Thyroid gland (tissue), 4 donors: ENCODE measurements at regions not wholly inside any gene's neighbourhood (a gene's known extent, or its start where the extent isn't known, plus 50 kb on each side); places are given as distances from the start of the nearest gene placed in this dataset.
"Not testable (repeated sequence)": the region's sequence is repeated elsewhere in the genome, so short reads cannot be mapped to it uniquely, and the experiment has no call there.

ENCODE experiments used
- DNase-seq, 2 donors: peaks; one replicate each; pipeline ENCODE4 v3.0.0-alpha.2; 2019
- H3K27ac ChIP-seq, 3 donors: fragments of 200-600 bp; sonication (generic); 1 replicate in 2 of 3; 2 replicates in 1 of 3; pipeline ENCODE4 v1.5.1; 2016 to 2019; ENCODE audit warnings: mild to moderate bottlenecking in 1 of 3, moderate library complexity in 1 of 3
- H3K27me3 ChIP-seq: fragments of 200-600 bp; sonication (generic); one replicate; pipeline ENCODE4 v1.5.1; 2019
- H3K36me3 ChIP-seq, 2 donors: fragments of 200-600 bp; sonication (generic); one replicate each; pipeline ENCODE4 v1.5.1; 2016 to 2019
- H3K4me1 ChIP-seq, 2 donors: fragments of 200-600 bp; sonication (generic); one replicate each; pipeline ENCODE4 v1.5.1; 2017 to 2019
- H3K4me3 ChIP-seq, 3 donors: fragments of 200-600 bp; sonication (generic); replicated peaks in 1 of 3; 1 replicate in 2 of 3; 2 replicates in 1 of 3; pipeline ENCODE4 v1.5.1; 2016; ENCODE audit warnings: mild to moderate bottlenecking in 1 of 3
- H3K9me3 ChIP-seq: fragments of 200-600 bp; sonication (generic); one replicate; pipeline ENCODE4 v1.5.1; 2017
- POLR2A ChIP-seq, 2 donors: fragments of 450-650 bp; IDR thresholded peaks; one replicate each; pipeline ENCODE4 v1.6.1; 2017; ENCODE audit warnings: antibody characterized with exemption in 2 of 2, mild to moderate bottlenecking in 2 of 2, moderate library complexity in 1 of 2
- WGBS, 2 donors: methylation state at CpG; one replicate each; pipeline ENCODE4 v1.1.5; 2017; 5-methylcytosine and 5-hydroxymethylcytosine counted together
- intact Hi-C: fragments of 100-400 bp; cut with DNase I; formaldehyde crosslinking; loops from one replicate; pipeline ENCODE4 v1.15.1; 2023
- TF ChIP-seq, protein P1 (sequence below), 6 experiments: fragments of 200-600 bp in 3 of 6; fragments of 450-650 bp in 3 of 6; sonication (generic) in 3 of 6; IDR thresholded peaks; one replicate each; pipeline ENCODE4 v1.5.1; 2016 to 2019; ENCODE audit warnings: antibody characterized with exemption in 6 of 6, mild to moderate bottlenecking in 2 of 6, inconsistent platforms in 1 of 6, moderate library complexity in 1 of 6

DNA sequence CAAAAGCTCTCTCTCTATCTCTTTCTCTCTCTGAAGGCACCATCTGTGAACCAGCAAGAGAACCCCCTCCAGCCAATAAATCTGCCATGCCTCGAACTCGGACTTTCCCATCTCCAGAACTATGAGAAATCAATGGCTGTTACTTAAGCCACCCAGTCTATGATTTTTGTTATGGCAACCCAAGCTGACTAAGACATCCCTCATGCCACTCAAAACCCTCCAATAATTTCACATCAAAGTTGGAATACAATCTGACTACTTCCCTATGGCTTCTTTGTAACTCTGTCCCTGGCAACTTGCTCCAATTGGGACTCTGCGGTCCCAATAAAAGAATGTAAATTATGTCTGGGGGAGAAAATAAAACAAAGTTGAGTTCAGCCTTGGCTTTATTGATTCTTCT is 265.7 kb downstream of the SHOX start:
- H3K27ac ChIP-seq, result no peak overlapping the region
- intact Hi-C loops, result no loop called here
- H3K4me1 ChIP-seq, result no peaks in the 10 kb centered on the region
- no peaks in the 10 kb centered on the region for H3K9me3 ChIP-seq
- TF ChIP-seq, protein P1, sequence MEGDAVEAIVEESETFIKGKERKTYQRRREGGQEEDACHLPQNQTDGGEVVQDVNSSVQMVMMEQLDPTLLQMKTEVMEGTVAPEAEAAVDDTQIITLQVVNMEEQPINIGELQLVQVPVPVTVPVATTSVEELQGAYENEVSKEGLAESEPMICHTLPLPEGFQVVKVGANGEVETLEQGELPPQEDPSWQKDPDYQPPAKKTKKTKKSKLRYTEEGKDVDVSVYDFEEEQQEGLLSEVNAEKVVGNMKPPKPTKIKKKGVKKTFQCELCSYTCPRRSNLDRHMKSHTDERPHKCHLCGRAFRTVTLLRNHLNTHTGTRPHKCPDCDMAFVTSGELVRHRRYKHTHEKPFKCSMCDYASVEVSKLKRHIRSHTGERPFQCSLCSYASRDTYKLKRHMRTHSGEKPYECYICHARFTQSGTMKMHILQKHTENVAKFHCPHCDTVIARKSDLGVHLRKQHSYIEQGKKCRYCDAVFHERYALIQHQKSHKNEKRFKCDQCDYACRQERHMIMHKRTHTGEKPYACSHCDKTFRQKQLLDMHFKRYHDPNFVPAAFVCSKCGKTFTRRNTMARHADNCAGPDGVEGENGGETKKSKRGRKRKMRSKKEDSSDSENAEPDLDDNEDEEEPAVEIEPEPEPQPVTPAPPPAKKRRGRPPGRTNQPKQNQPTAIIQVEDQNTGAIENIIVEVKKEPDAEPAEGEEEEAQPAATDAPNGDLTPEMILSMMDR (IDR thresholded peaks at IDR 0.05), result no peak
- TF ChIP-seq POLR2A (IDR thresholded peaks at IDR 0.05), result no peak
- DNase-seq, result no peak
- WGBS, 2 donors, result 81 to 97% methylated on average over 3 of the region's 3 CpGs
- H3K36me3 ChIP-seq, result no peaks in the 10 kb centered on the region
- H3K27me3 ChIP-seq, result no peaks in the 10 kb centered on the region
- no peak overlapping the region for H3K4me3 ChIP-seq

DNA sequence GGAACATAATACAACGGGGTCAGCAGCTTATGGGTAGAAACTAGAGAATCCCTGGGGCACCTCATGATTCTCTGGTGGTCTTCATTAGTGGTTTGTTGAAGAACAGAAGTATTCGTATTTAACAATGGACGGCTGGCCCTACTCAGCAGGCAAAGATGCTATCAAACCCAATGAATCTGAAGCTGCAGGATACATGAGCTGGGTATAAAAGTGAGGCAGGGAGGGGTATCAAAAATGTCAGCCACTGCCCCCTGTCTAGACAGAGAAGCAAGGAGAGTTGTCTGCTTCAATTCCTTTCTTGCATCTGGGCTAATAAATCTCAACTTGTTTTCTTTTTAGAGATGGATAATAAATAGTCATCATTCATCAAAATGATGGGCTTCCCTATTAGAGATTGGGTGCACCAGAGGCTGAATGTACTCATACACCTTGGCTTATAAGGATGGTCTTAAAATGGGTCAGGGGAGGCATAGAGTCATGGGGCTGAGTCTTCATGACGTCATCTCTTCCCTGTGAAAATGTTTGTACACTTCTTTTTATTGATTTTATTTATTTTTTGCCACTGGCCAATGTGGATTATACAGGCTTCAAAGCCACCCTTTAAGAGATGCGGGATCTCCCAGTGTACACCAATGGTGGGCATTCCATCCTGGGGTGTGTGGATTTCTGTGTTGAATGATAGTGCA is 259.5 kb downstream of the SHOX start:
- Histone ChIP-seq H3K27ac (no peak overlapping the region), H3K9me3 (no peaks in the 10 kb centered on the region), H3K4me3 (no peak overlapping the region), H3K36me3 (no peaks in the 10 kb centered on the region), H3K4me1 (no peaks in the 10 kb centered on the region), H3K27me3 (no peaks in the 10 kb centered on the region)
- WGBS, 2 donors, result 86 to 88% methylated on average over 5 of the region's 5 CpGs
- no peak for DNase-seq
- no peak for TF ChIP-seq POLR2A (IDR thresholded peaks at IDR 0.05)
- TF ChIP-seq, protein P1 (IDR thresholded peaks at IDR 0.05), result no peak
- intact Hi-C loops, result no loop called here

DNA sequence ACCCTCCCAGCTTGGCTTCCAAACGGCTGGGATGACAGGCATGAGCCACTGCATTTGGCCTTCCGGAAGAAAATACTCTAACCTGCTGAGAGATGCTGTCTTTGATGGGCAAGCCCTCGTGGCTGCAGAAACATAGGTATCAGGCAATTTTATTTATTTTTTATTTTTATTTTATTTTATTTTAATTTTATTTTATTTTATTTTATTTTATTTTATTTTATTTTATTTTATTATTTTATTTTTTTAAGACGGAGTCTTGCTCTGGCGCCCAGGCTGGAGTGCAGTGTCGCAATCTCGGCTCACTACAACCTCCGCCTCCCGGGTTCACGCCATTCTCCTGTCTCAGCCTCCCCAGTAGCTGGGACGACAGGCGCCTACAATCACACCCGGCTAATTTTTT is 257.1 kb downstream of the SHOX start:
- H3K36me3 ChIP-seq, H3K4me1 ChIP-seq, H3K4me3 ChIP-seq, intact Hi-C loops, H3K9me3 ChIP-seq, H3K27ac ChIP-seq, H3K27me3 ChIP-seq, DNase-seq: not testable (repeated sequence)
- 91 to 93% methylated on average over 13 of the region's 13 CpGs for WGBS, 2 donors

DNA sequence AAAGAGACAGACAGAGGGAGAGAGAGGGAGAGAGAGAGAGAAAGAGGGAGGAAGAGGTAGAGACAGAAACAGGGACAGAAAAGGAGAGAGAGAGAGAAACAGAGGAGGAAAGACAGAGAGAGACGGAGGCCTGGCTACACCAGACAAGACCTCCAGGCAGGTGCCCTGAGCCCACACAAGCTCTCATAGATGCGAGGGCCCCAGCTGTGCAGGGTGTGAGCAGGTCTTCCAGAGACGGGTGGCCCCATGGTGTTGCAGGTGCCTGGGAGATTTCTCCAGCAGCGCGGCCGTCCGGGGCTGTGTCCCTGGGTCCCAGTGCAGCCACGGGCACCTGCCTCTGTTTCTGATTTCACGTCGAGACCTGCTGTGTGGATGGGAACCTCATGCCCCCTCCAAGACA is 253.0 kb downstream of the SHOX start:
- Histone ChIP-seq H3K27me3 (no peaks in the 10 kb centered on the region), H3K4me1 (no peaks in the 10 kb centered on the region), H3K36me3 (no peaks in the 10 kb centered on the region), H3K27ac (no peak overlapping the region), H3K9me3 (no peaks in the 10 kb centered on the region), H3K4me3 (no peak overlapping the region)
- no peak for DNase-seq
- TF ChIP-seq POLR2A (IDR thresholded peaks at IDR 0.05), result no peak
- TF ChIP-seq, protein P1 (IDR thresholded peaks at IDR 0.05), result no peak
- WGBS, 2 donors, result 43 to 51% methylated on average over 9 to 10 of the region's 10 CpGs
- intact Hi-C loops, result no loop called here

GRCh38 chrX:879756-880698 is 249.4 kb downstream of the SHOX start:
- WGBS, 2 donors, result 50 to 54% methylated on average over 11 of the region's 11 CpGs
- not testable (repeated sequence) for H3K4me1 ChIP-seq

DNA sequence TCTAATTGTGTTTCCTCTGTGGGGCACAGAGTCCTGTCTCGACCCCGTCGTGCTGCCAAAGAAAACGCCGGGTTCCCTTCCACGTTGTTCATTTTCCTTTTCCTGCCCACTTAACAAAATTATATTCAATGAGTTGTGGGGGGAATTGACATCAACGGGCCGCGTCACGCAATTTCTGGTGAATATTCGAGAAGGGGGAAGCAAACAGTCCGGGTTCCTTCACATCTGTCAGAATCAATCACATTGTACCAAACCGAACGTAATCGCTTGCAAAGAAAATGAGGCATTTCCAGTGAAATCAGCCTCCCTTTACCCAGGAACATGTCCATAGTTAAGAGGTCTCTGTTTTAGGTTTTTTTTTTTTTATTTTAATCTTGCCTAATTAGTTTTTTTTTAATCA is 243.5 kb downstream of the SHOX start:
- intact Hi-C loops, result no loop called here
- 58 to 73% methylated on average over 15 of the region's 15 CpGs for WGBS, 2 donors
- no peaks in the 10 kb centered on the region for H3K36me3 ChIP-seq
- H3K4me1 ChIP-seq, result no peaks in the 10 kb centered on the region
- no peaks in the 10 kb centered on the region for H3K27me3 ChIP-seq
- TF ChIP-seq, protein P1 (IDR thresholded peaks at IDR 0.05), result no peak
- no peak for TF ChIP-seq POLR2A (IDR thresholded peaks at IDR 0.05)
- DNase-seq, result no peak
- H3K9me3 ChIP-seq, result no peaks in the 10 kb centered on the region
- no peak overlapping the region for H3K27ac ChIP-seq
- no peak overlapping the region for H3K4me3 ChIP-seq

More at GRCh38 chrX:879756-880698, 249.4 kb downstream of the SHOX start:
- intact Hi-C loops, H3K9me3 ChIP-seq, H3K4me3 ChIP-seq, H3K36me3 ChIP-seq, DNase-seq, H3K27me3 ChIP-seq, H3K27ac ChIP-seq: not testable (repeated sequence)
